Caco-2 (cell line): ENCODE measurements at regions not wholly inside any gene's neighbourhood (a gene's known extent, or its start where the extent isn't known, plus 50 kb on each side); places are given as distances from the start of the nearest gene placed in this dataset.

Source experiments
- BruUV-seq: library from RNA; stranded (reverse); fragments of 400-500 nt; replicated peaks from 2 replicates; lab custom pipeline; 2021; lab: Mats Ljungman, UMichigan
- CTCF ChIA-PET: fragments of 300-600 bp; sonication (Branson Sonifier 250); formaldehyde crosslinking; loops from one replicate; lab custom pipeline; 2022; ENCODE audit warnings: antibody characterized with exemption; lab: Charles Lee
- POLR2A ChIA-PET: fragments of 300-600 bp; sonication (Branson Sonifier 250); formaldehyde crosslinking; loops from one replicate; lab custom pipeline; 2022; ENCODE audit warnings: antibody characterized with exemption; lab: Charles Lee
- DNase-seq, 2 experiments: peaks; one replicate each; pipeline versions ENCODE4 v3.0.0 to v3.0.0-alpha.2; 2020 to 2022
- H3K27me3 ChIP-seq: replicated peaks from 2 replicates; pipeline ENCODE4 v1.6.0; 2011; ENCODE audit warnings: low read length; ENCODE audit not compliant: control insufficient read depth, insufficient read depth
- H3K36me3 ChIP-seq: 2 replicates; pipeline ENCODE4 v1.5.1; 2011; ENCODE audit warnings: low read length; ENCODE audit not compliant: control insufficient read depth, insufficient read depth
- H3K4me1 ChIP-seq: fragments of 250-450 bp; sonication (Bioruptor Pico); 2 replicates; pipeline ENCODE4 v1.5.1; 2020; ENCODE audit warnings: mild to moderate bottlenecking
- H3K4me3 ChIP-seq: 2 replicates; pipeline ENCODE4 v1.5.1; 2011; ENCODE audit warnings: low read depth, mild to moderate bottlenecking, control low read depth, low read length
- H3K9me3 ChIP-seq: fragments of 250-450 bp; sonication (Bioruptor Pico); 2 replicates; pipeline ENCODE4 v1.5.1; 2020; ENCODE audit warnings: mild to moderate bottlenecking, moderate library complexity
- H3K27ac Mint-ChIP-seq: one replicate; pipeline ENCODE4 v1.8.0; 2022; ENCODE audit warnings: mixed read lengths; ENCODE audit not compliant: unreplicated experiment
- H3K27me3 Mint-ChIP-seq: one replicate; pipeline ENCODE4 v1.8.0; 2022; ENCODE audit warnings: mixed read lengths; ENCODE audit not compliant: insufficient read depth, unreplicated experiment
- H3K36me3 Mint-ChIP-seq: one replicate; pipeline ENCODE4 v1.8.0; 2022; ENCODE audit warnings: mild to moderate bottlenecking, mixed read lengths; ENCODE audit not compliant: insufficient read depth, unreplicated experiment
- H3K4me1 Mint-ChIP-seq: one replicate; pipeline ENCODE4 v1.8.0; 2022; ENCODE audit warnings: low read depth, mixed read lengths; ENCODE audit not compliant: unreplicated experiment
- H3K4me3 Mint-ChIP-seq: one replicate; pipeline ENCODE4 v1.8.0; 2022; ENCODE audit warnings: mild to moderate bottlenecking, moderate library complexity, mixed read lengths; ENCODE audit not compliant: unreplicated experiment
- H3K9me3 Mint-ChIP-seq: one replicate; pipeline ENCODE4 v1.8.0; 2022; ENCODE audit warnings: mixed read lengths; ENCODE audit not compliant: unreplicated experiment
- CTCF ChIP-seq, 2 experiments: fragments of 200-600 bp in 1 of 2; IDR thresholded peaks; 1 replicate in 1 of 2; 2 replicates in 1 of 2; pipeline versions ENCODE4 v1.5.1 to v1.8.0; 2011 to 2022; ENCODE audit warnings: antibody characterized with exemption in 1 of 2, control low read depth in 1 of 2, inconsistent platforms in 1 of 2, low read depth in 1 of 2, low read length in 1 of 2, mild to moderate bottlenecking in 1 of 2, moderate library complexity in 1 of 2; ENCODE audit not compliant: insufficient read depth in 1 of 2, severe bottlenecking in 1 of 2, unreplicated experiment in 1 of 2
- intact Hi-C: fragments of 100-400 bp; cut with micrococcal nuclease; formaldehyde crosslinking; loops from one replicate; pipeline ENCODE4 v1.10.0; 2022; ENCODE audit not compliant: unreplicated experiment

GRCh38 chr20:24744747-24745146 lies 204.3 kb upstream of the CST7 start:
- Mint-ChIP-seq H3K4me3 (no peak overlapping the region), H3K4me1 (no peaks in the 10 kb centered on the region), H3K27ac (no peak overlapping the region), H3K36me3 (no peaks in the 10 kb centered on the region), H3K27me3 (peaks cover 2% of the 10 kb centered on the region), H3K9me3 (no peaks in the 10 kb centered on the region)
- no peak overlapping the region for H3K4me3 ChIP-seq
- TF ChIP-seq CTCF (IDR thresholded peaks at IDR 0.05; ENCODE audit: insufficient read depth in 1 of 2, low read depth in 1 of 2, low read length in 1 of 2, severe bottlenecking in 1 of 2, unreplicated experiment in 1 of 2) = no peak
- ChIA-PET POLR2A (no interaction called here), CTCF (no interaction called here)
- BruUV-seq = no TSS peak
- no peaks in the 10 kb centered on the region for H3K27me3 ChIP-seq
- H3K4me1 ChIP-seq = no peaks in the 10 kb centered on the region
- no peaks in the 10 kb centered on the region for H3K9me3 ChIP-seq
- H3K36me3 ChIP-seq = no peaks in the 10 kb centered on the region
- intact Hi-C loops = no loop called here
- no peak for DNase-seq

GRCh38 chr20:24745206-24745605 lies 203.9 kb upstream of the CST7 start:
- CTCF ChIA-PET = no interaction called here
- intact Hi-C loops = no loop called here

DNA sequence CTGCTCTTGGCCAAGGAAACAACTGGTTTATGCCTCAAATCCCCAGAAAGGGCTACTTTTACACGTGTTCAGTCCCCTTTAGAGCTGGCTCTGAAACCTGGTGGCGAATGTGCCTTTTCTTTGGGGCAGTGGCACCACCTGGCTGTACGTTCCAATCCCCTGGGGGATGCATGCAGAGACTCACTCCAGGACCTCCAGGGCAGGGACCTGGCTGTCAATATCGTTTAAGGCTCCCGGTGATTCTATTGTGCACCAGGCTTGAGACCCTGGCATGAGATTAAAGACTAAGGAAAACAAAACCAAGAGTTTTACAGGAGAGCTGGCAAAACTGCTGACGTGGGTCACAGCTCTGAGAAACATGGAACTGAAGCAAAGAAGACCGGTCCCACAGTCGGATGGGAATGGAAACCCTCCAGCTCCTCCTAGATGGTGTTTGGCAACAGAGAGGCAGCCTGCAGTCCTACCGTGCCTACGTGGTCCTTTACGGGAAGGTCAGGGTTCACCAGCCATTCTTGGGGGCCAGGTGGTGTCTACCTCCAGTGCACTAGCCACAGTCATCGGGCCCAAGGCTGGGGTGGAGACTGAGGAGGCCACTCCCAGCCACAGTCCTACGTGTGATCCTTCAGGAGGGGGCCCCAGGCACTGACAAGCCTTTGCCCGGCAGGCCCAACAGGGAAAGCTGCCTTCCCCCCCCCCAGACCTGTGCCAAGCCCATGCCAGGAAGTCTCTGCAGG lies 203.3 kb upstream of the CST7 start:
- intact Hi-C loops = no loop called here
- POLR2A ChIA-PET = no interaction called here

More at GRCh38 chr20:24745206-24745605, 203.9 kb upstream of the CST7 start:
- no TSS peak for BruUV-seq
- no peak for TF ChIP-seq CTCF (IDR thresholded peaks at IDR 0.05; ENCODE audit: insufficient read depth in 1 of 2, low read depth in 1 of 2, low read length in 1 of 2, severe bottlenecking in 1 of 2, unreplicated experiment in 1 of 2)
- Mint-ChIP-seq H3K4me1 (no peaks in the 10 kb centered on the region), H3K36me3 (no peaks in the 10 kb centered on the region), H3K9me3 (no peaks in the 10 kb centered on the region), H3K27ac (no peak overlapping the region), H3K27me3 (peaks cover 2% of the 10 kb centered on the region), H3K4me3 (no peak overlapping the region)
- DNase-seq = no peak
- Histone ChIP-seq H3K4me1 (no peaks in the 10 kb centered on the region), H3K27me3 (no peaks in the 10 kb centered on the region), H3K4me3 (no peak overlapping the region), H3K9me3 (no peaks in the 10 kb centered on the region), H3K36me3 (no peaks in the 10 kb centered on the region)
- POLR2A ChIA-PET = no interaction called here

More for the DNA sequence above, 203.3 kb upstream of the CST7 start:
- CTCF ChIA-PET = no interaction called here
- no peaks in the 10 kb centered on the region for H3K36me3 Mint-ChIP-seq
- BruUV-seq = no TSS peak
- Histone ChIP-seq H3K4me3 (no peak overlapping the region), H3K27me3 (no peaks in the 10 kb centered on the region), H3K36me3 (no peaks in the 10 kb centered on the region), H3K4me1 (no peaks in the 10 kb centered on the region), H3K9me3 (no peaks in the 10 kb centered on the region)
- peak in 1 of 2 experiments; percentile 30 for DNase-seq
- no peaks in the 10 kb centered on the region for H3K9me3 Mint-ChIP-seq
- no peak overlapping the region for H3K27ac Mint-ChIP-seq
- no peak overlapping the region for H3K4me3 Mint-ChIP-seq
- no peak for TF ChIP-seq CTCF (IDR thresholded peaks at IDR 0.05; ENCODE audit: insufficient read depth in 1 of 2, low read depth in 1 of 2, low read length in 1 of 2, severe bottlenecking in 1 of 2, unreplicated experiment in 1 of 2)
- no peaks in the 10 kb centered on the region for H3K4me1 Mint-ChIP-seq
- H3K27me3 Mint-ChIP-seq = no peaks in the 10 kb centered on the region
